WTC11 (cell line): ENCODE measurements at regions not wholly inside any gene's neighbourhood (a gene's known extent, or its start where the extent isn't known, plus 50 kb on each side); places are given as distances from the start of the nearest gene placed in this dataset.

Source experiments
- ATF1 ChIP-seq: sonication (generic); formaldehyde crosslinking; IDR thresholded peaks from 2 replicates; pipeline ENCODE4 v1.8.1; 2023; ENCODE audit warnings: mild to moderate bottlenecking, moderate library complexity, missing genetic modification reagents
- CTCF ChIP-seq: fragments of 200-600 bp; IDR thresholded peaks from 2 replicates; pipeline ENCODE4 v1.8.0; 2022; ENCODE audit warnings: antibody characterized with exemption
- MYBL2 ChIP-seq: sonication (generic); formaldehyde crosslinking; IDR thresholded peaks from 2 replicates; pipeline ENCODE4 v1.8.1; 2023; ENCODE audit warnings: mild to moderate bottlenecking, moderate library complexity, missing genetic modification reagents
- NR3C1 ChIP-seq: sonication (generic); formaldehyde crosslinking; conservative IDR thresholded peaks from 2 replicates; pipeline ENCODE4 v1.8.1; 2023; ENCODE audit warnings: low read depth, mild to moderate bottlenecking, missing genetic modification reagents
- USF2 ChIP-seq: sonication (generic); formaldehyde crosslinking; IDR thresholded peaks from 2 replicates; pipeline ENCODE4 v1.8.1; 2023; ENCODE audit warnings: mild to moderate bottlenecking, missing genetic modification reagents, moderate library complexity
- ZSCAN18 ChIP-seq: fragments of 250-450 bp; sonication (Bioruptor Pico); IDR thresholded peaks from 2 replicates; pipeline ENCODE4 v2.1.2; 2022; ENCODE audit warnings: mild to moderate bottlenecking, moderate library complexity

GRCh38 chr22:47593911-47594311 is 831.5 kb downstream of the TBC1D22A start:
- TF ChIP-seq NR3C1 = no peak
- no peak for TF ChIP-seq ATF1
- no peak for TF ChIP-seq USF2 (CRISPR knock-in tag)
- TF ChIP-seq MYBL2 = no peak
- no peak for TF ChIP-seq CTCF
- no peak for TF ChIP-seq ZSCAN18 (CRISPR knock-in tag)
